GM19452 (cell line): ENCODE measurements at regions not wholly inside any gene's neighbourhood (a gene's known extent, or its start where the extent isn't known, plus 50 kb on each side); places are given as distances from the start of the nearest gene placed in this dataset.
"Not testable (repeated sequence)": the region's sequence is repeated elsewhere in the genome, so short reads cannot be mapped to it uniquely, and the experiment has no call there.

Source experiments
- ATAC-seq: cut with Tn5 transposase; IDR thresholded peaks from one replicate; pipeline ENCODE4 v1.9.1; 2021; ENCODE audit not compliant: unreplicated experiment

DNA sequence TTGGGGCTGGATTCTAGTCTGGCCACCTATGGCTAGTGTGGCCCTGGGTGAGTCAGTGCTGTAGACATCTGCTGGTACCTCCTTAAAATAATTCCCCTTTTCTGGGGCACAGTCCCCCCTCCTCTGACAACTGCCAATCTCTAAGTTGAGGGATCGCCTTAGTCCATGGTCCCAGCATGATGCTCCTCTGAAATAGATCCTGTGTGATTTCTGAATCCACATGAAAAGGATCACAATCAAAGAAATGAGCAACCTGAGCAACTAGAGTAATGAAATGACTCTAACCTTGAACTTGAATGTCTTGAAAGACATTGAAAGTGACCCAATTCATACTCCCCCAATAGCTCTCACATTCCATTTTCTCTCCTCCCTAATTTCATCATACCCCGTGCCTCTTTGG lies 332.5 kb downstream of the VRK1 start:
- no peak for ATAC-seq

DNA sequence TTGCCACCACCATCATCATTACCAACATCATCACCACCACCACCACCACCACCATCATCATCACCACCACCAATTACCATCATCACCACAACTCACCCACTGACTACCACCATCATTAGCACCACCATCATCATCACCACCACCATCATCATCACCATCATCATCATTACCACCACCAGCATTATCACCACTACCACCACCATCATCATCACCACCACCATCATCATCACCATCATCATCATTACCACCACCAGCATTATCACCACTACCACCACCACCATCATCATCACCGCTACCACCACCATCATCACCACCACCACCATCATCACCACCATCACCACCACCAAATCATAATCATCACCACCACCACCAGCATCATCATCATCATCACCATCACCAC lies 338.7 kb downstream of the VRK1 start:
- ATAC-seq = not testable (repeated sequence)

DNA sequence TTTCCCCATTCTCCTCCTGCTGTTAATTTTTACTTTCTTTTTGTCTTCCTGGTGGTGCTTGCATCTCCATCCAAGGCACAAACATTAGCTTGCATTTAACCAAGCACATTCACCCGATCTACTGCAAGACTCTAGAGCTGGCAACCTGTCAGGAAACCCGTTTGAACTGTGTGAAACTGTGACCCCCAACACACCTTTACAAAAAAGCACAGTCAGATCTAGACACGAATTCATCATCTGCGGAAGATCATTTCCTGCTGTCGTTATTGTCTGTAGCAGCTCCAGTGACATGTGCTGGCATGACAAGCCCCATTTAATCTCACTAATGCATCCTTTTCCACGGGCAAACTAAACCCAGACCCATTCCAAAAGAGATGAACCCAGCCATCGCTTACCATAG lies 340.5 kb downstream of the VRK1 start:
- no peak for ATAC-seq

DNA sequence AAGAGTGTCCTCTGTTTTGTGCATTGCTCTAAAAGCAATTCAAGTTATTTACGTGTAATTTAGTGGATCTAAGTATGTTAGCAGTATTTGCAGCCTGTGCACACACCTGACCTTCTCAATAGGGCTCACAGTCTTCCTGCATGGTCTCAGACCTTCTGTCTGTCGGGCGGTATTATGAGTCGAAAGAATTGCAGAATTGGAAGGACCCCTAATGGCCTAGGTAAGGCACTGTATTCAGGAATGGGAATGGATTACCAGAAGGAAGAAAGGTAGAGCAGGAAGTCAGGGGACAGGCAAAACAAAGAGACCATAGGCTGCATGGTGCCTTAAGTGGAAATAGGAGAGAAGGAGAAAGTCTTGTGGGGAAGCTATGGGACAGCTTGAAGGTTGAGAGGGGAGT lies 341.6 kb downstream of the VRK1 start:
- no peak for ATAC-seq

DNA sequence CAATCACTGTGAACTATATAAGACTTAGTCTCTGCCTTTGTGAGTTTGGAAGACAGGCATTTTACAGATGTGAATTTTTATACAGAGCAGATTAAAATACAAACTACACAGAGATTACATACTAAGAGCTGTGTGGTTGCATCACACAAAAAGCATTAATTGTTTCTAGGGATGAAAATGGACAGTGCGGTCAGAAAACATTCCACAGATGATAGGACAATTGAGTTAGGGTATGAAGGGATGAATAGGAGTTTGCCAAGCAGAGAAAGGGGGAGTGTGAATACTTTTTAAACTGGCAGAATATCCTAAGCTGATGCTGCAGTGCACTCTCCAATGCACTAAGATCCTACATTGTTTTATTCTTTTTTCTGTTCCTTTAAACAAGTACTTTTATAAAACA lies 345.8 kb downstream of the VRK1 start:
- no peak for ATAC-seq

DNA sequence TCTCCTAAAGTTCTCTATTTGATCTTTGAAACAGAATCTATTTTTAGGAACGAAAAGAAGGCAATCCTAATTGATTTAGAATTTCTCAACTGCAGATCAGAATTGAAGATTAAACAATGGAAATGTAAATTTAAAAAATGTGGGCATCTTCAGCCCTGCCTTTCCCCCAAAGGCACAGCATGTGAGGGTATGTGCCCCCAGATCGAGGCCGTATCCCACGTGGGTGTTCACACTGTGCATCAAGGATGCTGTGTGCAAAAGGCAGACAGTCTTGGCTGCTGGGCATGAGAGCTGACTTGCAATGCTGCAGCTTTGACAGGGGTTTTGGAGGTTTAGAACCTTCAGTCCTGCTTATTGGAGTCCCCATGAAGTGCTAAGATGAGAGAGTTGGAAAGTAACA lies 346.3 kb downstream of the VRK1 start:
- ATAC-seq = no peak

DNA sequence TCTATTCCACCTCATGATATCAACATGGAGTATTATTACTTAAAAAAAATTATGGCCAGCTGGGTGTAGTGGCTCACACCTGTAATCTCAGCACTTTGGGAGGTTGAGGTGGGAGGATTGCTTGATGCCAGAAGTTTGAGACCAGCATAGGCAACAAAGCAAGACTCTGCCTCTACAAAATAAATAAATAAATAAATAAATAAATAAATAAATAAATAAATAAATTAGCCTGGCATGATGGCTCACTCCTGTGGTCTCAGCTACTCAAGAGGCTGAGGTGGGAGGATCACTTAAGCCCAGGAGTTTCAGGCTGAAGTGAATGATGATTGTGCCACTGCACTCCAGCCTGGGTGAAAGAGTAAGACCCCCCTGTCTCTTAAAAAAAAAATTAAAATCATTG lies 350.8 kb downstream of the VRK1 start:
- not testable (repeated sequence) for ATAC-seq

DNA sequence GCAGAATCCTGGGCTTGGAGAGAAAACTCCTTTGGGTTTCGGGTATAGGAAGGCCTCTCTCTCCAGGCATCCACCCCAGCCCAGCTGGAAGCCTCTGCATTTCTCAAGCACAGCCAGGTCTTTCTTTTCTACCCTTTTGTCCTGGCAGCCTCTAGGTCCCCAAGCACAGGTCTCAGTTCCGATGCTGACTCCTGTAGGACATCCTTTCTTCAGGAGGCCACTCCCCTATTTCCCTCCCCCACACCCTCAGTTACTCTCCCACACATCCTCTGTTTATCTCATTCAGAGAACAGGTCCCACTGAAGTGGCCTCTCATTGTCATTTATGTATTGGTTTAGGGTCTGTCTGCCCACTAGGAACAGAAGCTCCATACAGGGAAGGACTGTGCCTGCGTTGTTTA lies 352.6 kb downstream of the VRK1 start:
- ATAC-seq = no peak

DNA sequence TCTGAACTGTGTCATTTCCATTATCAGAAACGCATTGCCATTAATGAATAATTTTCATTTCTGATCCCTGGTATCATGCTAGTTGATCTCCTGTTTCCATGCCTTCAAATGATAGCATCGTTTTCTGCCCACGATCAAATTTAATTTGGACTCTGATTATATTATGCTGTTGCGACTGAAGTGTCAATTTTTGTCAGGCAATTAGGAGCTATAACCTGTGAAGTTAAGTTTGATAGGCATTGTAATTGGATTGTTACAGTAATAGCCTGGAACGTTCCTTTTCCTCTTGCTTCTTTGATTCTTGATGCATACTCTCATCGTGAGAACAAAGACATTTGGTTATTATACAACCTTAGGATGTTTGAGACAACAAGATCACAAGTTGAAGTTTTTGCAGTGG lies 356.3 kb downstream of the VRK1 start:
- ATAC-seq = no peak

DNA sequence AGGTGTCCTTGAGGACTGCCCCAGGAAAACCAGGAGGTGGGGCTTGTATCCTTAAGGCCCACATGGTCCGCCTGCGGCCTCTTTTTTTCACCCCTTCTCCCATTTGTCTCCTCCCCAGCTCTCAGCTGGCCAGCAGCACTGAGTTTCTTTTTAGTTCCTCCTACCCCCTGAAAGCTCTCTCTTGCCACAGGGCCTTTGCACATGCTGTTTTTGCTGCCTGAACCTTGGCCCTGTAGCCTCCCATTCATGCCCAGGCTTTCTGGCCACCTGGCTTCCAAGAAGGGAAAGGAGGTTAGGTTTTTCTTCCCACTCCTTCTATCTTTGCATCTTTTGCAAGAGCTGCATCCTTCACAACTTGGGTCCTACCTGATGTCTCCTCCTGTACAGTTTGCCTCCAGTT lies 358.1 kb downstream of the VRK1 start:
- no peak for ATAC-seq

DNA sequence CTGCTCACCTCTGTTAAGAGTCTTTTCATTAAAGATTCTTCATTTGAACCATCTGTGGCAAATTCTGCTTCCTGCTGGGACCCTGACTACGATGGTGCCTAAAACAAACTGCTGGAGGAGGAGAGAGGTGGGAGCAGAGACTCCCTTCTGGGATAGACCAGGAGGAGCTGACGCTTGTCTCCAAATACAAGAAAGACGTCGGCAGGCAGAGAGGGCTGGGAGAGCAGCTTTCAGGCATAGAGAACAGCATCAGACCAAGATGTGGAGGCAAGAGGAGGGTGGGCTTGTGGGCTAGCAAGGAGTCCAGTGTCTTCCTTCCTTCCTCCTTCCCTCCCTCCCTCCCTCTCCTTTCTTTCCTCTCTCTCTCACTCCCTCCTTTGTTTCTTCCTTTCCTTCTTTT lies 358.6 kb downstream of the VRK1 start:
- no peak for ATAC-seq

DNA sequence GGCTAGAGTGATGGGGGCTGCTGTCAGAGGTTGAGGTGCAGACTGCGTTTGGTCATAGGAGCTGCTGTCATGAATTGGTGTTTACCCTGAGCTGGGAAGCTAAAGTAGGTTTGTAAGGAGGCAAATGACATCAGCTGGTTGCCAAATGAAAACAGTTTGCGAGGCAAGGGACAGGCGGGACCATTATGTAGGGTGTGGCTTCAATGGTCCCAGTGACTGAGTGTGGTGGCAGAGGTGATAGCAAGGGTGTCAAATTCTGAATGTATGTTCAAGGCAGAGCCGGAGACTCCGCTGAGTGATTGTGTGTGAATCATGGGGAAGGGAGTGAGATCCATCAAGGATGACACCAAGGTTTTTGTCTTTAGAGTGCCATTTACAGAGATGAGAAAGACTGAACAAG lies 359.5 kb downstream of the VRK1 start:
- no peak for ATAC-seq

DNA sequence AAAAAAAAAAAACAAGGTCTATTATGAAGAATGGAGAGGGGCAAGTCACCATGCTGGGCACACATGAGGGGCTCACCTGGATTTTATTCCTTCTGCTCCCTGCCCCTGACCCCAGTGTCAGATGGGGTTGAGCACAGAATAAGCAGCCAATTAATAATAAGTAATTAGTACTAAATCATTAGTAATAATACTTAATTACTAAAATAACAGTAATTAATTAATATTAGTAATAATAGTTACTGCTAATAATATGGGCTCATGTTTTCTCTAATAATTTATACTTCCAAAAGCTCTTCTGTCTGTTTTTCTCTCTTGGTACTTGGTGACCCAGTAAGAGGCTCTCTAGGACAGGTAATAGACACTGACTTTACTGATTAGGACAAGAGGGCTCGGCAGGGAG lies 360.9 kb downstream of the VRK1 start:
- no peak for ATAC-seq

DNA sequence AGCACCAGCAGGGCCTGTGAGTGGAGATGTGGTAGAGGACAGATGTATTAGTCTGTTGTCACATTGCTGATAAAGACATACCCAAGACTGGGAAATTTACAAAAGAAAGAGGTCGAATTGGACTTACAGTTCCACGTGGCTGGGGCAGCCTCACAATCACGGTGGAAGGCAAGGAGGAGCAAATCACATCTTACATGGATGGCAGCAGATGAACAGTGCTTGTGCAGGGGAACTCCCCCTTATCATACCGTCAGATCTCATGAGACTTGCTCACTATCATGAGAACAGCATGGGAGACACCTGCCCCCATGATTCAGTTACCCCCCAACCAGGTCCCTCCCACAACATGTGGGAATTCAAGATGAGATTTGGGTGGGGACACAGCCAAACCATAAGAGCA lies 361.9 kb downstream of the VRK1 start:
- ATAC-seq = no peak

DNA sequence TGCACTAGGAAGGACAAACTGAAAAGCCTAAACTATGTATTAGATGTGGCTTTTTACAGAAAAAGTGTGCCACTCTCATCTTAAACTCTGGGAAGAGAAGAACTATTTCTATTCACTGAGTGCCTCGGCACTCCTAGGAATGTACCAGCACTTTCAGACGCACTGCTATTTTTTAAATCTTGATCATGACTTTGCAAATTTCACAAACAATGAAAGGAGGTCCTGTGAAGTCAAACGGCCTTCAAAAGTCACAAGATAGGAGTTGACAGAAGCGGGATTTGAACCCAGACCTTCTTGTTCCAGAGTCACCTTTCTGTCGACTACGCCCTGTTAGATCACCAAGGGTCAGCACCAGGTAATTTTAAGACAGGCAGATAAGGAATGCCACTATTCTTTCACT lies 365.4 kb downstream of the VRK1 start:
- ATAC-seq = no peak

DNA sequence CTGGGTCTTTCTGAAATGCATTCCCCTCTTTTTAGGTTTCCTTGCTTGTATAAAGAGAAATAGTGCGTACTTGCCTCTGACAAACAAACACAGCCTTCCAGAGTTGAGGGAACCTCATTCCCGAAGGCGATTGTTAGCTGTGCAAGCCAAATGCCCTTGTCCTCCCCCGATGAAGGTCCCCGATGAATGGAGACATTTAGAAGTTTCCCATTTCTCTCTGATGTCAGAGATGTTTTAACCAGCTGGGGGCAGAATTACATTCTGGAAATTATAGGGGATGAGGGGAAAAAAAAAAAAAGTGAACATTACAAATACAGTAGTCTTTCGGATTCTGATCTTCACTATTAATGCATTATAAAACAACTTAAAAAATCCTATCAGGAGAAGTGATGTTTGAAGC lies 366.8 kb downstream of the VRK1 start:
- no peak for ATAC-seq

DNA sequence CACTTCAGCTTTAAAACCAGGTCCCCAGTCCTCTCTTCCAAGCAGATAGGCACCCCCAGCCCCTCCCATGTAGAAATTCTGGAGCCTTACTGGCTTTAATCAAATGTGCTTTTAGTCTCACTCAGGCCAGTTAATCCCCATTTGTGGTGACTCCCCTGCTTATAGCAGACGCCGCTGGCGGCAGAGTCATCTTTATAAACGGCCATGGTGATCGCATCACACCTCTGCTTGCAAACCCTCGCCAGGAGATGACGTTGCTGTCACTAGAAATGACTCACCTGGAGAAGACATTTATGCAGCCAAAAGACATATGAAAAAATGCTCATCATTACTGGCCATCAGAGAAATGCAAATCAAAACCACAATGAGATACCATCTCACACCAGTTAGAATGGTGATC lies 369.3 kb downstream of the VRK1 start:
- ATAC-seq = no peak

DNA sequence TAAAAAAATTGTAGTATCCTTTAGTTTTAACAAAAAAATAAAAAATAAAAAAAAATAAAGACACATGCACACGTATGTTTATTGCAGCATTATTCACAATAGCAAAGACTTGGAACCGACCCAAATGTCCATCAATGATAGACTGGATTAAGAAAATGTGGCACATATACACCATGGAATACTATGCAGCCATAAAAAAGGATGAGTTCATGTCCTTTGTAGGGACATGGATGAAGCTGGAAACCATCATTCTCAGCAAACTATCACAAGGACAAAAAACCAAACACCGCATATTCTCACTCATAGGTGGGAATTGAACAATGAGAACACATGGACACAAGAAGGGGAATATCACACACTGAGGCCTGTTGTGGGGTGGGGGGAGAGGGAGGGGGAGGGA lies 370.4 kb downstream of the VRK1 start:
- ATAC-seq = not testable (repeated sequence)

DNA sequence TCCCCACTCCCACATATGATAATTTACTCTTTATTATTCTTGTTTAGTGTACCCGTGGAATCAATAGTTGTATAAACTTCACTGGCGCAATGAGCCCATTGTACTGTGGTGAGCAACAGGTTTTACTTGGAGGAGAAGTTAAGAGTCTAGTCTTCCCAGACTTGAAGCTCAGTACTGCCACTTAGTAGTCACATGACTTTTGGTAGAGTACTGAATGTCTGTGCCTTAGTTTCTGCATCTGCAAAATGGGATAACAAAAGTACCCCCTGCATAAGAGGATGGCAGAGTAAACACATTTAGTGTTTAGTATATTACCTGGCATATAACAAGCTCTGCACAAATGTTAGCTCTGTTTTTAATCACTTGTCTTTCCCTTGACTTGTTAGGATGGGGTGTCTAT lies 375.5 kb downstream of the VRK1 start:
- no peak for ATAC-seq

DNA sequence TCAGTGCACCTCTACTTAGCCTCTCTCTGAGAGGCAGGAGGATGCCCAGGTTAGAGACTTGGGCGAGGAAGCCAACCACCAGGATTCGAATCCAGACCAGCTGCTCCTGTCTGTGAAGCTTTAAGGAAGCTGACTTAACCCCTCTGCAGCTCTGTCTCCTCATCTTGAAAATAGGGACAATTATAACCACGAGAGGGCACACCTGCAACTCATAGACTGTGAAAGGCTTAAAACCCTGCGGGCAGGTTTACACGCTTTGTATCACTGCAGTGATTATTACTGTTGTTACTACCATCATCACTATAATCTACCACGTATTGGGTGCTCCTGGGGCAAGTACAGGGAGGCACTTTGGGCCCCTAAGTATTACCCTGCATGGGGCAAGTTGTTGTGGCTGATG lies 379.8 kb downstream of the VRK1 start:
- ATAC-seq = no peak

DNA sequence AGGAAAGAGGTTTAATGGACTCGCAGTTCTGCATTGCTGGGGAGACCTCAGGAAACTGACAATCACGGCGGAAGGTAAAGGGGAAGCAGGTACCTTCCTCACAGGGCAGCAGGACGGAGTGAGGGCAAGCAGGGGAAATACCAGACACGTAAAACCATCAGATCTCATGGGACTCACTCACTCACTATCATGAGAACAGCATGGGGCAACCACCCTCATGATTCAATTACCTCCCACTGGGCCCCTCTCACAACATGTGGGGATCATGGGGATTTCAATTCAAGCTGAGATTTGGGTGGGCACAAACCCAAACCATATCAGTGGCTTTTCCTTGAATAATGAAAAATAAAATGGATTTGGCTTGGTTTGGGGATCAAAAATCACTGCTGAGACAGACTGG lies 380.5 kb downstream of the VRK1 start:
- no peak for ATAC-seq

DNA sequence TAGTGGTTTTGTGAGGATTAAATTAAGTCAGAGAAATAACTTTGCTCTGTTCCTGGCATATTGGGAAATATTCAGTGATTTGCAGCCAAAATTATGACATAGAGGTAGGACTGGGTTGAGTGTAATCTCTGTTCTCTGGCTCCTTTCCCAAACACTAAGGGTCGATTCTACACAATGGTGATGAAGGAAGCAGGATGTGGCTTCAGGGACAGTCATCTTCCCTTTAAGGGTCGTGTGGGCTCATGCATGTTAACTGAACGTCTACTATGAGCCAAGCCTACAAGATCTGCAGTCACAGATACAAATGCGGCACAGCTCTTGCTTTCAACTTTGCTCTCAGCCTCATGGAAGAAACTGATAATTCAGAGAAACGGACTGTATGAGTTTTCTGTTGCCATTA lies 381.6 kb downstream of the VRK1 start:
- ATAC-seq = no peak

DNA sequence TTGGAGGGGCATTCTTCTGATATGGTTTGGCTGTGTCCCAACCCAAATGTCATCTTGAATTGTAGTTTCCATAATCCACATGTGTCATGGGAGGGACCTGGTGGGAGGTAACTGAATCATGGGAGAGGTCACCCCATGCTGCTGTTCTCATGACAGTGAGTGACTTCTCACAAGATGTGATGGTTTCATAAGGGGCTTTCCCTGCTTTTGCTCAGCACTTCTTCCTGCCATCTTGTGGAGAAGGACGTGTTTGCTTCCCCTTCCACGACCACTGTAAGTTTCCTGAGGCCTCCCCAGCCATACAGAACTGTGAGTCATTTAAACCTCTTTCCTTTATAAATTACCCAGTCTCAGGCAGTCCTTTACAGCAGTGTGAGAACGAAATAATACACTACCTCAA lies 382.4 kb downstream of the VRK1 start:
- no peak for ATAC-seq
